SK-N-MC (cell line): ENCODE measurements at regions not wholly inside any gene's neighbourhood (a gene's known extent, or its start where the extent isn't known, plus 50 kb on each side); places are given as distances from the start of the nearest gene placed in this dataset.

Experiments used
- DNase-seq: peaks from one replicate; pipeline ENCODE4 v3.0.0-alpha.2; 2011; ENCODE audit warnings: low read depth, low spot score
- H3K27ac ChIP-seq: fragments of 200-600 bp; sonication (generic); 2 replicates; pipeline ENCODE4 v1.5.1; 2016; ENCODE audit warnings: mixed run types
- H3K36me3 ChIP-seq: fragments of 200-600 bp; sonication (generic); 2 replicates; pipeline ENCODE4 v1.6.1; 2017; ENCODE audit warnings: antibody characterized with exemption, low read length, mixed read lengths; ENCODE audit not compliant: insufficient read depth
- H3K4me3 ChIP-seq: fragments of 200-600 bp; sonication (generic); 2 replicates; pipeline ENCODE4 v1.5.1; 2016
- H3K9ac ChIP-seq: fragments of 200-600 bp; sonication (generic); 2 replicates; pipeline ENCODE4 v1.8.0; 2017; ENCODE audit warnings: mixed run types, mixed read lengths; ENCODE audit not compliant: insufficient read length
- H3K9me3 ChIP-seq: fragments of 200-600 bp; sonication (generic); 2 replicates; pipeline ENCODE4 v1.6.1; 2017; ENCODE audit warnings: low read depth, mild to moderate bottlenecking, antibody characterized with exemption, low read length, moderate library complexity, mixed read lengths
- EZH2 ChIP-seq: fragments of 200-600 bp; sonication (generic); IDR thresholded peaks from one replicate; pipeline ENCODE4 v1.6.1; 2017; ENCODE audit warnings: antibody characterized with exemption
- FOXP2 ChIP-seq: optimal IDR thresholded peaks from 2 replicates; pipeline ENCODE3; 2011; ENCODE audit warnings: mild to moderate bottlenecking, moderate library complexity; ENCODE audit not compliant: insufficient read depth; ENCODE audit errors: extremely low read length, control extremely low read depth
- POLR2AphosphoS5 ChIP-seq: IDR thresholded peaks from 2 replicates; pipeline ENCODE4 v1.6.1; 2012; ENCODE audit warnings: mild to moderate bottlenecking, low read depth, low read length, borderline replicate concordance

- Histone ChIP-seq H3K9ac (no peak overlapping the region), H3K27ac (no peak overlapping the region), H3K9me3 (no peaks in the 10 kb centered on the region), H3K4me3 (no peak overlapping the region), H3K36me3 (no peaks in the 10 kb centered on the region)
- DNase-seq: no peak
- TF ChIP-seq EZH2 (no peak), POLR2AphosphoS5 (no peak), FOXP2 (no peak)
These were observed 96.0 kb upstream of the WSCD2 start for GRCh38 chr12:108033090-108033489.

GRCh38 chr12:108035372-108035771 lies 93.7 kb upstream of the WSCD2 start:
- TF ChIP-seq FOXP2: no peak
- TF ChIP-seq POLR2AphosphoS5: no peak
- no peak for TF ChIP-seq EZH2
- Histone ChIP-seq H3K27ac (no peak overlapping the region), H3K36me3 (no peaks in the 10 kb centered on the region)

DNA sequence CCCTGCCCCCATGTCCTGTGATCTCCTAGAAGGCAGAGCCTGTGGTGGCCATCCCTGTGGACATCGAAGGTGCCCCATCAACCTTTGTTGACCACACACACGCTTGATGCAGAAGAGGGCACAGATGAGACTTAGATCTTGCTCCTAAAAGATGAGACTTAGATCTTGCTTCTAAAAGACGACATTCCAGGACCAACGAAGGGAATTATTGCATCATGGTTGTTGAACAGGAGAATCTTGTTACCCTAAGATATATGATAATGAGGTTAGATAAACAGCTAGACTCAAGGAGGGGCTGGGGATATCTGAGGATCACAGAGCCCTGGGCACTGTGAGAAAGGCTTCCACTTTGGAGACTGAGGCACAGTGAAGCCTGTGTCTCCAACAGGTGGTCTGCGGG lies 91.1 kb upstream of the WSCD2 start:
- H3K4me3 ChIP-seq: no peak overlapping the region
- no peak overlapping the region for H3K9ac ChIP-seq
- no peak for TF ChIP-seq EZH2
- TF ChIP-seq FOXP2: no peak
- TF ChIP-seq POLR2AphosphoS5: no peak
- no peaks in the 10 kb centered on the region for H3K36me3 ChIP-seq
- H3K27ac ChIP-seq: no peak overlapping the region
- DNase-seq: no peak
- H3K9me3 ChIP-seq: no peaks in the 10 kb centered on the region

More at GRCh38 chr12:108035372-108035771, 93.7 kb upstream of the WSCD2 start:
- no peak overlapping the region for H3K4me3 ChIP-seq
- H3K9me3 ChIP-seq: no peaks in the 10 kb centered on the region
- H3K9ac ChIP-seq: no peak overlapping the region
- no peak for DNase-seq

DNA sequence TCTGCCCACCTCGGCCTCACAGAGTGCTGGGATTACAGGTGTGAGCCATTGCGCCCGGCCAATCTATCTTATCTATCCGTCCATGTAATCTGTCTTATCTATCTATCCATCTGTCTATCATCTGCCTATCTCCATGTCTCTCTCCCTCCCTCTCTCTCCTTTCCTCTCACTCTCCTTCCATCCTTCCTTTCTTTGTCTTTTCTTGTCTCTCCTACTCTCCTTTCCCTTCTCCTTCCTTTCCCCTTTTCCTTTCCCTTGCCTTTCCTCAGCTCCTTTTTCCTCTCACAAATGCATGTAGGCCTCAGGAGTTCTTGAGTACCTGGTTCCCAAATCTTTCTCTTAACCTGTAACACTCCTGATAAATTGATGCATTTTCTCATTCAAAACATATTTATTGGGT lies 89.3 kb upstream of the WSCD2 start:
- Histone ChIP-seq H3K4me3 (no peak overlapping the region), H3K9me3 (no peaks in the 10 kb centered on the region), H3K9ac (no peak overlapping the region), H3K27ac (no peak overlapping the region), H3K36me3 (no peaks in the 10 kb centered on the region)
- no peak for DNase-seq
- TF ChIP-seq EZH2: no peak
- no peak for TF ChIP-seq POLR2AphosphoS5
- TF ChIP-seq FOXP2: no peak

DNA sequence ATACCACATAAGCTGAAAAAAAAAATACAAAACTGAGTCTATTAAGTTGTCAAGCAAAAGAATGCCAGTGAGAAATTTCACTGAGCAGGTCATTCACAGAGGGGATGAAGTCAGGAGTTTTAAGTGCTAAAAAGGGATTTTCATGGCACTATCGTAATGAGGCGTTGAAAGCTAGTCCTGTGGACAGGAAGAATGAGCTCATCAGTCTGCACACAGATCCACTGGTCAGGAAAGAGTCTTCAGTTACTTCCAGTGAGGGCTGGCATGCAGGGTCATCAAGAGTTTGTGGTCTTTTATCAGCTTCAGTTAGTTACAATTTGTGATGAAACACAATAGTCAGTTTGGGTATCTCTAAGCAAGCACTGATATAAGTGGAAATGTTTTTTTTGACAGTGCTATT lies 88.1 kb upstream of the WSCD2 start:
- H3K9me3 ChIP-seq: no peaks in the 10 kb centered on the region
- H3K4me3 ChIP-seq: no peak overlapping the region
- no peaks in the 10 kb centered on the region for H3K36me3 ChIP-seq
- no peak for TF ChIP-seq EZH2
- TF ChIP-seq FOXP2: no peak
- no peak for TF ChIP-seq POLR2AphosphoS5
- H3K27ac ChIP-seq: no peak overlapping the region
- no peak overlapping the region for H3K9ac ChIP-seq
- no peak for DNase-seq

DNA sequence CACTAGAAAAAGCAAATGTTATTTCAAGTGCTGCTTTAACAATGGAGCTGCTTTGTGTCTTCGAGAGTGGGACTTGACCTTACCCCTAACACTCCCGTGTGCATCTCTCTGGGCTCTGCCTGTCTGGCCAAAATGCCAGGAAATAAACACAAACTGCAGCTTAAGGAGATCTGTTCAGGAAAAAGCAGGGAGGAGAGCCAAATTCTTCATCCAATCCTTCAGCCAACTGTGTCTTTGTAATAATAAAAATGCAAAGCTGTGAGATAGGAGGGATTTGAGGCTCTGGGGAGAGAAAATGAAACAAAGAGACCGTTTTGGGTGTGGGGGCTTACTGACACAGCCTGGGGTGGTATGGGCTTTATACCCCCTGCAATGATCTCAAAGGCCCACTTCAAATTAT lies 85.8 kb upstream of the WSCD2 start:
- no peak for TF ChIP-seq FOXP2
- no peak for TF ChIP-seq POLR2AphosphoS5
- no peak for TF ChIP-seq EZH2
- no peak for DNase-seq
- Histone ChIP-seq H3K36me3 (no peaks in the 10 kb centered on the region), H3K27ac (no peak overlapping the region), H3K4me3 (no peak overlapping the region), H3K9me3 (no peaks in the 10 kb centered on the region), H3K9ac (no peak overlapping the region)

GRCh38 chr12:108043750-108044533 lies 85.1 kb upstream of the WSCD2 start:
- DNase-seq: no peak
- H3K9me3 ChIP-seq: no peaks in the 10 kb centered on the region
- no peak overlapping the region for H3K9ac ChIP-seq
- H3K27ac ChIP-seq: no peak overlapping the region
- TF ChIP-seq FOXP2 (no peak), POLR2AphosphoS5 (no peak), EZH2 (no peak)
- no peaks in the 10 kb centered on the region for H3K36me3 ChIP-seq
- H3K4me3 ChIP-seq: no peak overlapping the region

- DNase-seq: no peak
- Histone ChIP-seq H3K36me3 (no peaks in the 10 kb centered on the region), H3K9me3 (no peaks in the 10 kb centered on the region), H3K27ac (no peak overlapping the region), H3K9ac (no peak overlapping the region), H3K4me3 (no peak overlapping the region)
- TF ChIP-seq POLR2AphosphoS5 (no peak), EZH2 (no peak), FOXP2 (no peak)
These were observed 83.0 kb upstream of the WSCD2 start for GRCh38 chr12:108046135-108046534.

- no peak for DNase-seq
- no peak overlapping the region for H3K4me3 ChIP-seq
- no peaks in the 10 kb centered on the region for H3K9me3 ChIP-seq
- H3K9ac ChIP-seq: no peak overlapping the region
- no peak overlapping the region for H3K27ac ChIP-seq
- TF ChIP-seq EZH2: no peak
- TF ChIP-seq FOXP2: no peak
- TF ChIP-seq POLR2AphosphoS5: no peak
- no peaks in the 10 kb centered on the region for H3K36me3 ChIP-seq
These were observed 82.4 kb upstream of the WSCD2 start for GRCh38 chr12:108046650-108047049.
